ENCODE measurements at regions not wholly inside any gene's neighbourhood (a gene's known extent, or its start where the extent isn't known, plus 50 kb on each side); places are given as distances from the start of the nearest gene placed in this dataset.

- no peak for ATAC-seq
Measured at GRCh38 chr10:29012926-29013554, 275.8 kb upstream of the LYZL1 start.

GRCh38 chr10:29021591-29021990, 267.3 kb upstream of the LYZL1 start:
- DNase-seq (no peak), ATAC-seq (no peak)
- Mint-ChIP-seq H3K4me3 (no peak overlapping the region), H3K36me3 (ENCODE audit: low read depth) (no peaks in the 10 kb centered on the region), H3K4me1 (no peaks in the 10 kb centered on the region), H3K9me3 (ENCODE audit: low read depth) (no peaks in the 10 kb centered on the region), H3K27ac (no peak overlapping the region), H3K27me3 (peaks cover 14% of the 10 kb centered on the region)
- ChIA-PET POLR2A (no interaction called here), CTCF (no interaction called here)
- intact Hi-C loops (cut with DNase I, micrococcal nuclease), result no loop called here

More at GRCh38 chr10:29012926-29013554, 275.8 kb upstream of the LYZL1 start:
- intact Hi-C loops (cut with DNase I, micrococcal nuclease), result no loop called here
- H3K4me1 Mint-ChIP-seq, result no peaks in the 10 kb centered on the region
- no peaks in the 10 kb centered on the region for H3K9me3 Mint-ChIP-seq (ENCODE audit: low read depth)
- POLR2A ChIA-PET, result no interaction called here
- H3K27me3 Mint-ChIP-seq, result peaks cover 20% of the 10 kb centered on the region
- no peak overlapping the region for H3K27ac Mint-ChIP-seq
- no peak overlapping the region for H3K4me3 Mint-ChIP-seq
- CTCF ChIA-PET, result no interaction called here
- DNase-seq, result no peak
- no peaks in the 10 kb centered on the region for H3K36me3 Mint-ChIP-seq (ENCODE audit: low read depth)

- intact Hi-C loops (cut with DNase I, micrococcal nuclease), result no loop called here
- DNase-seq (no peak), ATAC-seq (no peak)
- Mint-ChIP-seq H3K9me3 (ENCODE audit: low read depth) (no peaks in the 10 kb centered on the region), H3K4me3 (no peak overlapping the region), H3K27ac (no peak overlapping the region), H3K36me3 (ENCODE audit: low read depth) (no peaks in the 10 kb centered on the region), H3K4me1 (no peaks in the 10 kb centered on the region), H3K27me3 (peaks cover 8% of the 10 kb centered on the region)
- ChIA-PET CTCF (no interaction called here), POLR2A (no interaction called here)
Measured at GRCh38 chr10:29022513-29022912, 266.4 kb upstream of the LYZL1 start.

GRCh38 chr10:29023678-29024077, 265.2 kb upstream of the LYZL1 start:
- Mint-ChIP-seq H3K27ac (no peak overlapping the region), H3K4me1 (no peaks in the 10 kb centered on the region), H3K4me3 (no peak overlapping the region), H3K36me3 (ENCODE audit: low read depth) (no peaks in the 10 kb centered on the region), H3K27me3 (peaks cover 4% of the 10 kb centered on the region), H3K9me3 (ENCODE audit: low read depth) (no peaks in the 10 kb centered on the region)
- ChIA-PET POLR2A (no interaction called here), CTCF (interaction anchor here (0.6 kb wide), 1 partner anchor 95 kb away, joined by 3 read pairs; no protein-coding TSS in a partner anchor)
- ATAC-seq (no peak), DNase-seq (no peak)
- intact Hi-C loops (cut with DNase I, micrococcal nuclease), result no loop called here

GRCh38 chr10:29026065-29026797, 262.6 kb upstream of the LYZL1 start:
- ChIA-PET POLR2A (no interaction called here), CTCF (no interaction called here)
- DNase-seq (no peak), ATAC-seq (no peak)
- intact Hi-C loops (cut with DNase I, micrococcal nuclease), result no loop called here
- H3K4me3 Mint-ChIP-seq, result no peak overlapping the region
- H3K9me3 Mint-ChIP-seq (ENCODE audit: low read depth), result no peaks in the 10 kb centered on the region
- H3K4me1 Mint-ChIP-seq, result no peaks in the 10 kb centered on the region
- H3K27ac Mint-ChIP-seq, result no peak overlapping the region
- no peaks in the 10 kb centered on the region for H3K36me3 Mint-ChIP-seq (ENCODE audit: low read depth)
- peaks cover 4% of the 10 kb centered on the region for H3K27me3 Mint-ChIP-seq

- Mint-ChIP-seq H3K27me3 (peaks cover 4% of the 10 kb centered on the region), H3K27ac (no peak overlapping the region), H3K4me3 (no peak overlapping the region), H3K9me3 (ENCODE audit: low read depth) (no peaks in the 10 kb centered on the region), H3K36me3 (ENCODE audit: low read depth) (no peaks in the 10 kb centered on the region), H3K4me1 (no peaks in the 10 kb centered on the region)
- ATAC-seq (no peak), DNase-seq (no peak)
- intact Hi-C loops (cut with DNase I, micrococcal nuclease), result no loop called here
- ChIA-PET POLR2A (interaction anchor here (0.6 kb wide), 1 partner anchor 271 kb away, joined by 4 read pairs; no protein-coding TSS in a partner anchor), CTCF (no interaction called here)
Measured at GRCh38 chr10:29026802-29027580, 261.9 kb upstream of the LYZL1 start.

GRCh38 chr10:29028486-29028885, 260.4 kb upstream of the LYZL1 start:
- Mint-ChIP-seq H3K4me3 (no peak overlapping the region), H3K27me3 (peaks cover 3% of the 10 kb centered on the region), H3K27ac (no peak overlapping the region), H3K4me1 (no peaks in the 10 kb centered on the region), H3K9me3 (ENCODE audit: low read depth) (no peaks in the 10 kb centered on the region), H3K36me3 (ENCODE audit: low read depth) (no peaks in the 10 kb centered on the region)
- intact Hi-C loops (cut with DNase I, micrococcal nuclease), result no loop called here
- ChIA-PET CTCF (no interaction called here), POLR2A (no interaction called here)
- DNase-seq, result no peak
- no peak for ATAC-seq

GRCh38 chr10:29030900-29031299, 258.0 kb upstream of the LYZL1 start:
- CTCF ChIA-PET, result no interaction called here
- DNase-seq (no peak), ATAC-seq (no peak)
- no peak overlapping the region for H3K4me3 Mint-ChIP-seq
- H3K9me3 Mint-ChIP-seq (ENCODE audit: low read depth), result no peaks in the 10 kb centered on the region
- H3K27ac Mint-ChIP-seq, result no peak overlapping the region
- POLR2A ChIA-PET, result no interaction called here
- intact Hi-C loops (cut with DNase I, micrococcal nuclease), result no loop called here
- no peaks in the 10 kb centered on the region for H3K4me1 Mint-ChIP-seq
- peaks cover 2% of the 10 kb centered on the region for H3K27me3 Mint-ChIP-seq
- no peaks in the 10 kb centered on the region for H3K36me3 Mint-ChIP-seq (ENCODE audit: low read depth)

GRCh38 chr10:29032169-29032568, 256.7 kb upstream of the LYZL1 start:
- intact Hi-C loops (cut with DNase I, micrococcal nuclease), result no loop called here
- Mint-ChIP-seq H3K27ac (no peak overlapping the region), H3K9me3 (ENCODE audit: low read depth) (no peaks in the 10 kb centered on the region), H3K36me3 (ENCODE audit: low read depth) (no peaks in the 10 kb centered on the region), H3K27me3 (peaks cover 2% of the 10 kb centered on the region), H3K4me3 (no peak overlapping the region), H3K4me1 (no peaks in the 10 kb centered on the region)
- POLR2A ChIA-PET, result no interaction called here
- ATAC-seq (no peak), DNase-seq (no peak)
- CTCF ChIA-PET, result no interaction called here

GRCh38 chr10:29033311-29033940, 255.4 kb upstream of the LYZL1 start:
- no peaks in the 10 kb centered on the region for H3K9me3 Mint-ChIP-seq (ENCODE audit: low read depth)
- H3K27me3 Mint-ChIP-seq, result peaks cover 4% of the 10 kb centered on the region
- H3K4me1 Mint-ChIP-seq, result no peaks in the 10 kb centered on the region
- POLR2A ChIA-PET, result no interaction called here
- H3K4me3 Mint-ChIP-seq, result no peak overlapping the region
- CTCF ChIA-PET, result no interaction called here
- DNase-seq (no peak), ATAC-seq (no peak)
- intact Hi-C loops (cut with DNase I, micrococcal nuclease), result no loop called here
- H3K36me3 Mint-ChIP-seq (ENCODE audit: low read depth), result no peaks in the 10 kb centered on the region
- H3K27ac Mint-ChIP-seq, result no peak overlapping the region

GRCh38 chr10:29034592-29034991, 254.3 kb upstream of the LYZL1 start:
- ChIA-PET CTCF (no interaction called here), POLR2A (no interaction called here)
- intact Hi-C loops (cut with DNase I, micrococcal nuclease), result no loop called here
- Mint-ChIP-seq H3K9me3 (ENCODE audit: low read depth) (no peaks in the 10 kb centered on the region), H3K4me3 (no peak overlapping the region), H3K4me1 (no peaks in the 10 kb centered on the region), H3K27me3 (peaks cover 4% of the 10 kb centered on the region), H3K27ac (no peak overlapping the region), H3K36me3 (ENCODE audit: low read depth) (no peaks in the 10 kb centered on the region)
- no peak for DNase-seq
- no peak for ATAC-seq

GRCh38 chr10:29035721-29036120, 253.1 kb upstream of the LYZL1 start:
- ATAC-seq (no peak), DNase-seq (no peak)
- H3K27ac Mint-ChIP-seq, result no peak overlapping the region
- H3K27me3 Mint-ChIP-seq, result peaks cover 9% of the 10 kb centered on the region
- ChIA-PET CTCF (no interaction called here), POLR2A (no interaction called here)
- H3K4me3 Mint-ChIP-seq, result no peak overlapping the region
- peaks cover 1% of the 10 kb centered on the region for H3K9me3 Mint-ChIP-seq (ENCODE audit: low read depth)
- H3K4me1 Mint-ChIP-seq, result no peaks in the 10 kb centered on the region
- intact Hi-C loops (cut with DNase I, micrococcal nuclease), result no loop called here
- no peaks in the 10 kb centered on the region for H3K36me3 Mint-ChIP-seq (ENCODE audit: low read depth)
